GM12891 (cell line): ENCODE measurements at regions not wholly inside any gene's neighbourhood (a gene's known extent, or its start where the extent isn't known, plus 50 kb on each side); places are given as distances from the start of the nearest gene placed in this dataset.

ENCODE experiments used
- PAX5 ChIP-seq: IDR thresholded peaks from 2 replicates; pipeline ENCODE4 v1.6.1; 2011; ENCODE audit warnings: low read length, moderate library complexity, mild to moderate bottlenecking; ENCODE audit not compliant: insufficient read depth, severe bottlenecking
- POLR2A ChIP-seq: IDR thresholded peaks from 2 replicates; pipeline ENCODE4 v1.6.1; 2011; ENCODE audit warnings: low read depth, low read length, control low read depth
- POLR2AphosphoS5 ChIP-seq: IDR thresholded peaks from 2 replicates; pipeline ENCODE4 v1.6.1; 2011; ENCODE audit warnings: low read depth, low read length, control low read depth
- POU2F2 ChIP-seq: IDR thresholded peaks from 2 replicates; pipeline ENCODE4 v1.6.1; 2011; ENCODE audit warnings: low read depth, mild to moderate bottlenecking, control low read depth, low read length, moderate library complexity
- SPI1 ChIP-seq: IDR thresholded peaks from 2 replicates; pipeline ENCODE4 v1.6.1; 2011; ENCODE audit warnings: low read depth, low read length, control low read depth
- TAF1 ChIP-seq: IDR thresholded peaks from 2 replicates; pipeline ENCODE4 v1.6.1; 2011; ENCODE audit warnings: low read depth, low read length, control low read depth

- TF ChIP-seq TAF1 = no peak
- TF ChIP-seq POLR2AphosphoS5 = no peak
- TF ChIP-seq POLR2A = no peak
- no peak for TF ChIP-seq SPI1
- TF ChIP-seq POU2F2 = no peak
- TF ChIP-seq PAX5 = no peak
Measured at GRCh38 chr9:80646211-80646610, 1043.1 kb downstream of the TLE1 start.
